ENCODE measurements at regions not wholly inside any gene's neighbourhood (a gene's known extent, or its start where the extent isn't known, plus 50 kb on each side); places are given as distances from the start of the nearest gene placed in this dataset.
A peak's percentile ranks its signal among the peaks of the same experiment; 100 is the strongest.

- DNase-seq (ENCODE audit: low read depth), result no peak
- no peak overlapping the region for H3K4me3 ChIP-seq (ENCODE audit: low read length)
- no peak for TF ChIP-seq CTCF (conservative IDR thresholded peaks at IDR 0.05; ENCODE audit: low read length)
Measured at GRCh38 chr20:41872930-41873329, 254.8 kb upstream of the CHD6 start.

- no peak overlapping the region for H3K4me3 ChIP-seq (ENCODE audit: low read length)
- no peak for DNase-seq (ENCODE audit: low read depth)
- TF ChIP-seq CTCF (conservative IDR thresholded peaks at IDR 0.05; ENCODE audit: low read length), result no peak
Measured at GRCh38 chr20:41870869-41871462, 252.8 kb upstream of the CHD6 start.

DNA sequence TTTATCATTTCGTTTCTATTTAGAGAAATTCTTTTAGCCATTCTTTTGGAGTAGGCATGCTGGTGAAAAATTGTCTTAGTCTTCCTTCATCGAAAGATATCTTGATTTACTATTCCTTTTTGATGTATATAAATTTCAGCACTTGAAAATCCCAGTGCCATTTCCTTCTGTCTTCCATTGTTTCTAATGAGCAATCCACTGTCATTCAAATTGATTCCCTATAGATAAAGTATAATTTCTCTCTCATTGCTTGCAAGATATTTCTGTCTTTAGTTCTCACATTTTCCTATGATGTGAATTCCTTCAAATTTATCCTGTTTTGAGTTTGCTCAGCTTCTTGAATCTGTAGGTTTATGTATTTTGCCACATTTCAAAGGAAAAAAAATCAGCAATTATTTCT, 251.1 kb upstream of the CHD6 start:
- no peak overlapping the region for H3K4me3 ChIP-seq (ENCODE audit: low read length)

GRCh38 chr20:41865938-41866337, 247.8 kb upstream of the CHD6 start:
- no peak for TF ChIP-seq CTCF (conservative IDR thresholded peaks at IDR 0.05; ENCODE audit: low read length)
- no peak for DNase-seq (ENCODE audit: low read depth)
- no peak overlapping the region for H3K4me3 ChIP-seq (ENCODE audit: low read length)

More for the DNA sequence above, 251.1 kb upstream of the CHD6 start:
- no peak for DNase-seq (ENCODE audit: low read depth)
- no peak for TF ChIP-seq CTCF (conservative IDR thresholded peaks at IDR 0.05; ENCODE audit: low read length)

DNA sequence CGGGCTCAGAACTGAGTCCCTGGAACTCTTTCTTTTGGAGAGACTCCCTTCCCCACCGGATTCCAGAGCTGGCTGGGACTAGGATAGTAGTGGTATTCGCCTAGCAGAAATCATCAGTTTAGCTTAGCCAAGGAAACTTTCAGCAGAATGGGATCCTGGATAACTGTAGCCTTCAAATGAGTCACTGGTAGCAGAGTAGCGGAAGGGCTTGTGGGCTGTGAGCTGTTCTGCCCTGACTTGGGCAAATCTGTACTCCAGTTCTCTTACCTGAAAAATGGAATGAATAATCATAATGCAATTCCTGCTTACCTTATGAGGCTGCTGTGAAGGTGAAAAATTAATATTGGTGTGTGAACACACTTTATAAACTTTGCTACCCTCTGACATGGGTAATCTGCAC, 244.3 kb upstream of the CHD6 start:
- no peak for DNase-seq (ENCODE audit: low read depth)
- TF ChIP-seq CTCF (conservative IDR thresholded peaks at IDR 0.05; ENCODE audit: low read length), result no peak

DNA sequence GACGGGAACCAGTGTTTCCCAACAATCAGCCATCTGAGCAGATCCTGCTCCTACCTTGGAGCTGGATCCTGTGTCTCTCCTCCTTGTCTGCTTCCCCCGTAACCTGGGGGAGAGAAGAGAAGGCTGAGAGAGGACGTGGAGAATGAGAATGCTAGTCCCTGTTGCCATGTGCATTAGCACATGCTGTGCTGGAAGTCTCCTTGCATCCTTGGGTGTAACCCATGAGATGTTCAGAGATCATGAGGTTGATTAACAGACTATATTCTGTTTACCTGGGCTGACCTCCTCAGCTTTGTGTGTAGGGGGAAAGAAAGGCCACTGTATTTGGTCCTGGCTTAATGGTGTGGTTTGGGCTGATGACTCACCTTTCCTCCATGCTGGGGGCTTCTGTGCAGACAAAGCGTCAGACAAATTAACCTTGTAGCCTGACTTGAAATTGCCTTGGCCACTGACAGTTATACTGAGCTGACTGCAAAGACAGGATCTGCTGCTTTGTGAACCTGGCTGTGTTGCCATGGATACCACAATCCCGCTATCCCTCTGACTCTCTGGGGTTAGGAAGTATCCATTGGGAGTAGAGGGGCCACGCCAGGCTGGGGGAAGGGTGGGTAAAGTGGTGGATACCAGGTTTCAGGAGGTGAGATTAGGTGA, 243.7 kb upstream of the CHD6 start:
- DNase-seq (ENCODE audit: low read depth), result no peak
- H3K4me3 ChIP-seq (ENCODE audit: low read length), result no peak overlapping the region
- TF ChIP-seq CTCF (conservative IDR thresholded peaks at IDR 0.05; ENCODE audit: low read length), result no peak

More for the DNA sequence above, 244.3 kb upstream of the CHD6 start:
- no peak overlapping the region for H3K4me3 ChIP-seq (ENCODE audit: low read length)

- no peak for TF ChIP-seq CTCF (conservative IDR thresholded peaks at IDR 0.05; ENCODE audit: low read length)
- peak; percentile 5 for DNase-seq (ENCODE audit: low read depth)
- H3K4me3 ChIP-seq (ENCODE audit: low read length), result no peak overlapping the region
Measured at GRCh38 chr20:41854765-41855164, 236.6 kb upstream of the CHD6 start.
